ENCODE measurements at regions not wholly inside any gene's neighbourhood (a gene's known extent, or its start where the extent isn't known, plus 50 kb on each side); places are given as distances from the start of the nearest gene placed in this dataset.
A peak's percentile ranks its signal among the peaks of the same experiment; 100 is the strongest.

DNA sequence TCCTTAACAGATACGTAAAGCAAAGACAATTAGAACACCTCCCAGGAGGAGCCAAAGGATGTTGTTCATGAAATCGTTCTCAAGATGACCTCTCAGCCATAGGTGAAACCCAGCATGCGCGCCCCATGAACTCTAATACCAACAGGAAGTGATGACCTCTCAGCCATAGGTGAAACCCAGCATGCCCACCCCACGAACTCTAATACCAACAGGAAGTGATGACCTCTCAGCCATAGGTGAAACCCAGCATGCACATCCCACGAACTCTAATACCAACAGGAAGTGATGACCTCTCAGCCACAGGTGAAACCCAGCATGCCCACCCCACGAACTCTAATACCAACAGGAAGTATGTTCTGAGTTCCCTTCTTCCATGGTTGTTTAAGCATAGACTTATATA, 205.2 kb upstream of the ADARB2 start:
- Histone ChIP-seq H2AFZ (replicated peaks) (no peak overlapping the region), H3F3A (ENCODE audit: low read depth) (no peaks in the 10 kb centered on the region), H3K79me2 (ENCODE audit: low read depth) (no peaks in the 10 kb centered on the region), H3K36me3 (no peaks in the 10 kb centered on the region), H3K9me3 (ENCODE audit: low read depth) (no peaks in the 10 kb centered on the region), H3K9ac (no peak overlapping the region), H3K4me3 (no peak overlapping the region), H3K4me1 (no peaks in the 10 kb centered on the region), H3K27me3 (no peaks in the 10 kb centered on the region), H3K4me2 (no peak overlapping the region), H3K27ac (no peak overlapping the region), H4K20me1 (ENCODE audit: low read depth) (no peaks in the 10 kb centered on the region)
- H3K9me3 Mint-ChIP-seq: no peaks in the 10 kb centered on the region
- H3K36me3 Mint-ChIP-seq: no peaks in the 10 kb centered on the region
- no peak for TF ChIP-seq EZH2phosphoT487 (IDR thresholded peaks at IDR 0.05)
- no peak for TF ChIP-seq EZH2 (IDR thresholded peaks at IDR 0.05)
- TF ChIP-seq, protein P1, sequence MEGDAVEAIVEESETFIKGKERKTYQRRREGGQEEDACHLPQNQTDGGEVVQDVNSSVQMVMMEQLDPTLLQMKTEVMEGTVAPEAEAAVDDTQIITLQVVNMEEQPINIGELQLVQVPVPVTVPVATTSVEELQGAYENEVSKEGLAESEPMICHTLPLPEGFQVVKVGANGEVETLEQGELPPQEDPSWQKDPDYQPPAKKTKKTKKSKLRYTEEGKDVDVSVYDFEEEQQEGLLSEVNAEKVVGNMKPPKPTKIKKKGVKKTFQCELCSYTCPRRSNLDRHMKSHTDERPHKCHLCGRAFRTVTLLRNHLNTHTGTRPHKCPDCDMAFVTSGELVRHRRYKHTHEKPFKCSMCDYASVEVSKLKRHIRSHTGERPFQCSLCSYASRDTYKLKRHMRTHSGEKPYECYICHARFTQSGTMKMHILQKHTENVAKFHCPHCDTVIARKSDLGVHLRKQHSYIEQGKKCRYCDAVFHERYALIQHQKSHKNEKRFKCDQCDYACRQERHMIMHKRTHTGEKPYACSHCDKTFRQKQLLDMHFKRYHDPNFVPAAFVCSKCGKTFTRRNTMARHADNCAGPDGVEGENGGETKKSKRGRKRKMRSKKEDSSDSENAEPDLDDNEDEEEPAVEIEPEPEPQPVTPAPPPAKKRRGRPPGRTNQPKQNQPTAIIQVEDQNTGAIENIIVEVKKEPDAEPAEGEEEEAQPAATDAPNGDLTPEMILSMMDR (IDR thresholded peaks at IDR 0.05): no peak
- DNase-seq (ENCODE audit: low spot score): no peak
- no peaks in the 10 kb centered on the region for H3K4me1 Mint-ChIP-seq
- H3K27ac Mint-ChIP-seq: no peak overlapping the region
- H3K27me3 Mint-ChIP-seq (ENCODE audit: insufficient read depth, low read depth): peaks cover 2% of the 10 kb centered on the region
- no peak overlapping the region for H3K4me3 Mint-ChIP-seq

- Mint-ChIP-seq H3K4me1 (peaks cover 2% of the 10 kb centered on the region), H3K27me3 (ENCODE audit: insufficient read depth, low read depth) (peaks cover 2% of the 10 kb centered on the region), H3K9me3 (peaks cover 2% of the 10 kb centered on the region), H3K36me3 (no peaks in the 10 kb centered on the region), H3K4me3 (peak overlapping the region; percentile 70), H3K27ac (no peak overlapping the region)
- no peaks in the 10 kb centered on the region for H3K27me3 ChIP-seq
- no peaks in the 10 kb centered on the region for H4K20me1 ChIP-seq (ENCODE audit: low read depth)
- no peak overlapping the region for H3K27ac ChIP-seq
- TF ChIP-seq, protein P1 (IDR thresholded peaks at IDR 0.05): no peak
- TF ChIP-seq EZH2phosphoT487 (IDR thresholded peaks at IDR 0.05) (no peak), EZH2 (IDR thresholded peaks at IDR 0.05) (no peak)
- no peak overlapping the region for H3K4me3 ChIP-seq
- H3K36me3 ChIP-seq: no peaks in the 10 kb centered on the region
- H3K9me3 ChIP-seq (ENCODE audit: low read depth): no peaks in the 10 kb centered on the region
- no peaks in the 10 kb centered on the region for H3K4me1 ChIP-seq
- no peak overlapping the region for H3K4me2 ChIP-seq
- DNase-seq (ENCODE audit: low spot score): no peak
- no peak overlapping the region for H2AFZ ChIP-seq (replicated peaks)
- no peaks in the 10 kb centered on the region for H3K79me2 ChIP-seq (ENCODE audit: low read depth)
- no peaks in the 10 kb centered on the region for H3F3A ChIP-seq (ENCODE audit: low read depth)
- H3K9ac ChIP-seq: no peak overlapping the region
Measured at GRCh38 chr10:1939016-1939415, 201.7 kb upstream of the ADARB2 start.

DNA sequence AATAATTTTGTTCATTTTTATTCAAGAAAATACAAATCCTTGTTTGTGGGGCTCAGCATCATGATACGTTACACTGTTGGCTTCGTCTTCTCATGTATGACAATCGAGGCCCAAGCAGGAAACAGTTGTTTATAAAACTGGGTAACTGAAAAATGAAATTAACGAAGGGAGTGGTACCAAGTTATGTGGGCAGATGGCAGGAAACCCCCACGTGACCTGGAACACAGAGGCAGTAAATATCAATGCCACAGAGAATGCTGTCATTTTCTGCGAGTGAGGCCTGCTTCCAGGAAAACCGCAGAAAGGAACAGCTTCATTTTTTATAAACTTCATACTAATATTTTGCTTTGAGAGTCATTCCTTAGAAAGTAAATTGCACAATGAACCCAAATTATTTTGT, 201.0 kb upstream of the ADARB2 start:
- Histone ChIP-seq H3K9me3 (ENCODE audit: low read depth) (no peaks in the 10 kb centered on the region), H2AFZ (replicated peaks) (no peak overlapping the region), H3K9ac (no peak overlapping the region), H3K79me2 (ENCODE audit: low read depth) (no peaks in the 10 kb centered on the region), H3K36me3 (no peaks in the 10 kb centered on the region), H3F3A (ENCODE audit: low read depth) (no peaks in the 10 kb centered on the region), H3K4me1 (no peaks in the 10 kb centered on the region), H3K4me2 (no peak overlapping the region), H3K4me3 (no peak overlapping the region), H3K27me3 (no peaks in the 10 kb centered on the region), H4K20me1 (ENCODE audit: low read depth) (no peaks in the 10 kb centered on the region), H3K27ac (no peak overlapping the region)
- no peak for DNase-seq (ENCODE audit: low spot score)
- peaks cover 4% of the 10 kb centered on the region for H3K27me3 Mint-ChIP-seq (ENCODE audit: insufficient read depth, low read depth)
- peaks cover 2% of the 10 kb centered on the region for H3K4me1 Mint-ChIP-seq
- TF ChIP-seq EZH2phosphoT487 (IDR thresholded peaks at IDR 0.05) (no peak), EZH2 (IDR thresholded peaks at IDR 0.05) (no peak)
- TF ChIP-seq, protein P1 (IDR thresholded peaks at IDR 0.05): no peak
- peaks cover 2% of the 10 kb centered on the region for H3K9me3 Mint-ChIP-seq
- no peaks in the 10 kb centered on the region for H3K36me3 Mint-ChIP-seq
- H3K27ac Mint-ChIP-seq: no peak overlapping the region
- H3K4me3 Mint-ChIP-seq: no peak overlapping the region
